Neural crest cell (in vitro differentiated cells): ENCODE measurements at regions not wholly inside any gene's neighbourhood (a gene's known extent, or its start where the extent isn't known, plus 50 kb on each side); places are given as distances from the start of the nearest gene placed in this dataset.

Source experiments
- DNase-seq: peaks from one replicate; pipeline ENCODE4 v3.0.0; 2021; ENCODE audit warnings: low read depth, mixed read lengths, low spot score
- H3K27ac Mint-ChIP-seq: one replicate; pipeline ENCODE4 v1.8.0; 2021; ENCODE audit warnings: mild to moderate bottlenecking, mixed read lengths; ENCODE audit not compliant: unreplicated experiment
- H3K27me3 Mint-ChIP-seq: 2 replicates; pipeline ENCODE4 v1.8.0; 2021; ENCODE audit warnings: low read depth, mild to moderate bottlenecking, mixed read lengths
- H3K36me3 Mint-ChIP-seq: 2 replicates; pipeline ENCODE4 v1.8.0; 2021; ENCODE audit warnings: low read depth, mild to moderate bottlenecking, mixed read lengths
- H3K4me1 Mint-ChIP-seq: 2 replicates; pipeline ENCODE4 v1.8.0; 2021; ENCODE audit warnings: mixed read lengths
- H3K4me3 Mint-ChIP-seq: one replicate; pipeline ENCODE4 v1.8.0; 2021; ENCODE audit warnings: mild to moderate bottlenecking, mixed read lengths
- H3K9me3 Mint-ChIP-seq: 2 replicates; pipeline ENCODE4 v1.8.0; 2021; ENCODE audit warnings: mixed read lengths
- CTCF ChIP-seq: fragments of 200-600 bp; sonication (generic); conservative IDR thresholded peaks from 2 replicates; pipeline ENCODE4 v1.5.0; 2021; ENCODE audit warnings: antibody characterized with exemption, mild to moderate bottlenecking

- H3K4me3 Mint-ChIP-seq = no peak overlapping the region
- H3K36me3 Mint-ChIP-seq = no peaks in the 10 kb centered on the region
- DNase-seq = no peak
- H3K9me3 Mint-ChIP-seq = peaks cover 5% of the 10 kb centered on the region
- H3K27ac Mint-ChIP-seq = no peak overlapping the region
- no peak for TF ChIP-seq CTCF
- H3K27me3 Mint-ChIP-seq = no peaks in the 10 kb centered on the region
- peaks cover 34% of the 10 kb centered on the region for H3K4me1 Mint-ChIP-seq
Observed at GRCh38 chr6:168206661-168207274, 112.8 kb downstream of the DACT2 start.

GRCh38 chr6:168206186-168206585, 113.4 kb downstream of the DACT2 start:
- Mint-ChIP-seq H3K27ac (no peak overlapping the region), H3K4me1 (peaks cover 31% of the 10 kb centered on the region)
- no peak for TF ChIP-seq CTCF

GRCh38 chr6:168201799-168202198, 117.8 kb downstream of the DACT2 start:
- H3K4me3 Mint-ChIP-seq = no peak overlapping the region
- H3K4me1 Mint-ChIP-seq = peaks cover 17% of the 10 kb centered on the region
- H3K9me3 Mint-ChIP-seq = peaks cover 5% of the 10 kb centered on the region
- no peaks in the 10 kb centered on the region for H3K27me3 Mint-ChIP-seq
- no peak overlapping the region for H3K27ac Mint-ChIP-seq
- no peak for DNase-seq
- H3K36me3 Mint-ChIP-seq = no peaks in the 10 kb centered on the region
- no peak for TF ChIP-seq CTCF

More at GRCh38 chr6:168206186-168206585, 113.4 kb downstream of the DACT2 start:
- no peak overlapping the region for H3K4me3 Mint-ChIP-seq
- H3K27me3 Mint-ChIP-seq = no peaks in the 10 kb centered on the region
- peaks cover 5% of the 10 kb centered on the region for H3K9me3 Mint-ChIP-seq
- no peaks in the 10 kb centered on the region for H3K36me3 Mint-ChIP-seq
- no peak for DNase-seq

GRCh38 chr6:168201383-168201782, 118.2 kb downstream of the DACT2 start:
- no peak for DNase-seq
- Mint-ChIP-seq H3K4me3 (no peak overlapping the region), H3K27ac (no peak overlapping the region)

GRCh38 chr6:168200571-168201134, 118.9 kb downstream of the DACT2 start:
- no peak for TF ChIP-seq CTCF

More at GRCh38 chr6:168201383-168201782, 118.2 kb downstream of the DACT2 start:
- TF ChIP-seq CTCF = peak; percentile 48
- Mint-ChIP-seq H3K4me1 (peaks cover 17% of the 10 kb centered on the region), H3K9me3 (peaks cover 5% of the 10 kb centered on the region), H3K27me3 (no peaks in the 10 kb centered on the region), H3K36me3 (no peaks in the 10 kb centered on the region)

More at GRCh38 chr6:168200571-168201134, 118.9 kb downstream of the DACT2 start:
- Mint-ChIP-seq H3K36me3 (no peaks in the 10 kb centered on the region), H3K9me3 (peaks cover 5% of the 10 kb centered on the region), H3K4me1 (peaks cover 12% of the 10 kb centered on the region), H3K27ac (no peak overlapping the region), H3K4me3 (no peak overlapping the region), H3K27me3 (no peaks in the 10 kb centered on the region)
- no peak for DNase-seq
